Globus pallidus (tissue), 1 donor: ENCODE measurements at regions not wholly inside any gene's neighbourhood (a gene's known extent, or its start where the extent isn't known, plus 50 kb on each side); places are given as distances from the start of the nearest gene placed in this dataset.

Source experiments
- DNase-seq: peaks from one replicate; pipeline ENCODE4 v3.0.0-alpha.2; 2015; ENCODE audit warnings: low spot score

GRCh38 chr11:13104619-13105236 lies 95.6 kb downstream of the RASSF10 start:
- DNase-seq: no peak

- no peak for DNase-seq
These were observed 96.2 kb downstream of the RASSF10 start for GRCh38 chr11:13105237-13105844.

GRCh38 chr11:13107544-13108044 lies 98.5 kb downstream of the RASSF10 start:
- DNase-seq: no peak

GRCh38 chr11:13108416-13108815 lies 99.3 kb downstream of the RASSF10 start:
- no peak for DNase-seq

GRCh38 chr11:13109616-13110015 lies 100.5 kb downstream of the RASSF10 start:
- DNase-seq: no peak

- no peak for DNase-seq
These were observed 101.0 kb downstream of the RASSF10 start for GRCh38 chr11:13110145-13110544.

GRCh38 chr11:13110929-13111812 lies 102.1 kb downstream of the RASSF10 start:
- no peak for DNase-seq

- no peak for DNase-seq
These were observed 102.7 kb downstream of the RASSF10 start for GRCh38 chr11:13111813-13112130.

- no peak for DNase-seq
These were observed 105.7 kb downstream of the RASSF10 start for GRCh38 chr11:13114566-13115379.

GRCh38 chr11:13115380-13115675 lies 106.2 kb downstream of the RASSF10 start:
- DNase-seq: no peak

GRCh38 chr11:13116491-13116890 lies 107.4 kb downstream of the RASSF10 start:
- no peak for DNase-seq

- DNase-seq: no peak
These were observed 108.2 kb downstream of the RASSF10 start for GRCh38 chr11:13117344-13117743.

- no peak for DNase-seq
These were observed 109.1 kb downstream of the RASSF10 start for GRCh38 chr11:13118194-13118593.

- DNase-seq: no peak
These were observed 109.5 kb downstream of the RASSF10 start for GRCh38 chr11:13118650-13119049.

- no peak for DNase-seq
These were observed 110.2 kb downstream of the RASSF10 start for GRCh38 chr11:13119361-13119760.

- no peak for DNase-seq
These were observed 110.9 kb downstream of the RASSF10 start for GRCh38 chr11:13119941-13120520.

- DNase-seq: no peak
These were observed 111.6 kb downstream of the RASSF10 start for GRCh38 chr11:13120691-13121090.

- DNase-seq: no peak
These were observed 117.3 kb downstream of the RASSF10 start for GRCh38 chr11:13126430-13126829.

GRCh38 chr11:13127161-13127560 lies 118.0 kb downstream of the RASSF10 start:
- DNase-seq: no peak

- no peak for DNase-seq
These were observed 119.2 kb downstream of the RASSF10 start for GRCh38 chr11:13128354-13128753.

- DNase-seq: no peak
These were observed 125.0 kb downstream of the RASSF10 start for GRCh38 chr11:13134066-13134465.

GRCh38 chr11:13134886-13135285 lies 125.8 kb downstream of the RASSF10 start:
- DNase-seq: no peak
